ENCODE measurements at regions not wholly inside any gene's neighbourhood (a gene's known extent, or its start where the extent isn't known, plus 50 kb on each side); places are given as distances from the start of the nearest gene placed in this dataset.

DNA sequence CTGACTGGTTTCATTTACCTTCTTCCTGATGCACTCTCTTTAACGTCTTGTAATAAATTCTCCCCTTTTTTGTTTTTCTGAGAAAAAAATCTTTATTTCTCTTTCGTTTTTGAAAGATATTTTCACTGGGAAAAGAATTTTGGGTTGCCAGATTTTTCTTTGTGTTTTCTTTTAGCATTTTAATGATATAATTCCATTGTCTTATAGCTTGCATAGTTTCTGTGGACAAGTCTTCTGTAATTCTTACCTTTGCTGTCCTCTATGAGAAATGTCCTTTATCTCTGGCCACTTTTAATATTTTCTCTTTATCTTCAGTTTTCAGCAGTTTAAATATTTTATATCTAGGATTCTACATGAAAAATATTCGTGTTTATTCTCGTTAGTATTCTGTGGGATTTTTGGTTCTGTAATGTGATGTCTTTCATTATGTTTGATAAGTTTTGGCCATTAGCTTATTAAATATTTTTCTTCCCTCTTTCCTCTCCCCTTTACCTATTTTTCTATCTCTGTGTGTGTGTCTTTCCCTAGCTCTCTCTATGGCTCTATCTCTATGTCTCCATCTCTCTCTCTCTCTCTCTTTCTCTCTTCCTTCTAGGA lies 236.5 kb downstream of the C16orf95 start:
- no peak for DNase-seq (ENCODE audit: low read depth)
- TF ChIP-seq, protein P1, sequence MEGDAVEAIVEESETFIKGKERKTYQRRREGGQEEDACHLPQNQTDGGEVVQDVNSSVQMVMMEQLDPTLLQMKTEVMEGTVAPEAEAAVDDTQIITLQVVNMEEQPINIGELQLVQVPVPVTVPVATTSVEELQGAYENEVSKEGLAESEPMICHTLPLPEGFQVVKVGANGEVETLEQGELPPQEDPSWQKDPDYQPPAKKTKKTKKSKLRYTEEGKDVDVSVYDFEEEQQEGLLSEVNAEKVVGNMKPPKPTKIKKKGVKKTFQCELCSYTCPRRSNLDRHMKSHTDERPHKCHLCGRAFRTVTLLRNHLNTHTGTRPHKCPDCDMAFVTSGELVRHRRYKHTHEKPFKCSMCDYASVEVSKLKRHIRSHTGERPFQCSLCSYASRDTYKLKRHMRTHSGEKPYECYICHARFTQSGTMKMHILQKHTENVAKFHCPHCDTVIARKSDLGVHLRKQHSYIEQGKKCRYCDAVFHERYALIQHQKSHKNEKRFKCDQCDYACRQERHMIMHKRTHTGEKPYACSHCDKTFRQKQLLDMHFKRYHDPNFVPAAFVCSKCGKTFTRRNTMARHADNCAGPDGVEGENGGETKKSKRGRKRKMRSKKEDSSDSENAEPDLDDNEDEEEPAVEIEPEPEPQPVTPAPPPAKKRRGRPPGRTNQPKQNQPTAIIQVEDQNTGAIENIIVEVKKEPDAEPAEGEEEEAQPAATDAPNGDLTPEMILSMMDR (conservative IDR thresholded peaks at IDR 0.05; ENCODE audit: low read depth, low read length): no peak
- H3K4me3 ChIP-seq (ENCODE audit: low read depth, low read length): no peak overlapping the region

GRCh38 chr16:87085441-87085840 lies 231.8 kb downstream of the C16orf95 start:
- no peak overlapping the region for H3K4me3 ChIP-seq (ENCODE audit: low read depth, low read length)
- no peak for DNase-seq (ENCODE audit: low read depth)
- TF ChIP-seq, protein P1 (conservative IDR thresholded peaks at IDR 0.05; ENCODE audit: low read depth, low read length): no peak

DNA sequence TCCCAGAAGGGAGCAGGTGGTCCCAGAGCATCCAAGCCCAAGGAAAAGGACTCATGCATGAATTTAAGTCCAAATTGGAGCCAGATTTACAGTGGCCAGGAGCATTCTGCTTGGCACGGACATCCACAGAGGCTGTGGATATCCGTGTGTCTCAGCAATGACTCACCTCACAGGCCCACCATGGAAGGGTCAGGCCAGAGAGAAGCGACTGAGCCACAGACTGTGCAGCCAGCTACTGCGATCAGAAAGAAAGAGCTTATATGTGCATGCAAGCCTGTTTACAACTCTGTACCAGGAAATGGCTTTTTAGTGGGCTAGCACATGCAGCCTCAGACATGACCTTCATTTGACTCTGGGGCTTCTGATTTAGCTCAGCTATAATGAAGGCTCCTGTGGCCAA lies 231.0 kb downstream of the C16orf95 start:
- no peak overlapping the region for H3K4me3 ChIP-seq (ENCODE audit: low read depth, low read length)
- DNase-seq (ENCODE audit: low read depth): peak; percentile 63

DNA sequence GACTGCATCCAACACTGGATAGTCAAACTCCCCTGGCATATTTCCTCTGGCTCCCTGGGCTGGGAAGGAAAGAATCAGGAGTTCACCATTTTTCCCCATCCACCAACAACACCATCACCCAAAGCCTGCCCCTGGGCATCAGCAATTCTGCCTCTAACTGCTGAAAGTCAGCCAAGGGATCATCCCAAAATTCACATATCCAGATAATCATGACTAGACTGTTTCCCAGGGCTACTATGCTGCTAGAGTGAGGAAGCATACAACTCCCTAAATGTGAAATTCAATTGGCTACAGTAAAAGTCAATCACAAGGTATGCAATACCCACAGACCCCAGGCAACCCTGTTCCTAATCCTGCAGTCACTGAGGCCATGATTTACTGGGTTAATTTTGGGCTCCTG lies 230.6 kb downstream of the C16orf95 start:
- TF ChIP-seq, protein P1 (conservative IDR thresholded peaks at IDR 0.05; ENCODE audit: low read depth, low read length): no peak
- H3K4me3 ChIP-seq (ENCODE audit: low read depth, low read length): no peak overlapping the region
- DNase-seq (ENCODE audit: low read depth): peak; percentile 69

More for the DNA sequence above, 231.0 kb downstream of the C16orf95 start:
- TF ChIP-seq, protein P1 (conservative IDR thresholded peaks at IDR 0.05; ENCODE audit: low read depth, low read length): no peak

DNA sequence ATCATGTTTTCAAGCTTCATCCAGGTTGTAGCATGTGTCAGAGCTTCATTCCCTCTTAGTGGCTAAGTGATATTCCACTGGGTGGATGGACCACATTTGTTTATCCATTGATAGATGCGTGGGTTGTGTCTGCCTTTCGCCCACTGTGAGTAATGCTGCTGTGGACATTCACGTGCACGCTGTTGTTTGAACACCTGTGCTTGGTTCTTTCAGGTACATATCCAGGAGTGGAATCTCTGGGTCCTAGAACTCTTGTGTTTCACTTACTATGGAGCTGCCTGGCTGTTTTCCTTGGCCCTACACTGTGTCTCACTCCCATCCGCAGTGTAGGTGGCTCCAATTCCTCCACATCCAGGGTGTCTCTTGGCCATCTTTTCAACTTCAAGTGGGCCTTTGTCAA lies 224.2 kb downstream of the C16orf95 start:
- H3K4me3 ChIP-seq (ENCODE audit: low read depth, low read length): no peak overlapping the region
- DNase-seq (ENCODE audit: low read depth): no peak
- TF ChIP-seq, protein P1 (conservative IDR thresholded peaks at IDR 0.05; ENCODE audit: low read depth, low read length): no peak

DNA sequence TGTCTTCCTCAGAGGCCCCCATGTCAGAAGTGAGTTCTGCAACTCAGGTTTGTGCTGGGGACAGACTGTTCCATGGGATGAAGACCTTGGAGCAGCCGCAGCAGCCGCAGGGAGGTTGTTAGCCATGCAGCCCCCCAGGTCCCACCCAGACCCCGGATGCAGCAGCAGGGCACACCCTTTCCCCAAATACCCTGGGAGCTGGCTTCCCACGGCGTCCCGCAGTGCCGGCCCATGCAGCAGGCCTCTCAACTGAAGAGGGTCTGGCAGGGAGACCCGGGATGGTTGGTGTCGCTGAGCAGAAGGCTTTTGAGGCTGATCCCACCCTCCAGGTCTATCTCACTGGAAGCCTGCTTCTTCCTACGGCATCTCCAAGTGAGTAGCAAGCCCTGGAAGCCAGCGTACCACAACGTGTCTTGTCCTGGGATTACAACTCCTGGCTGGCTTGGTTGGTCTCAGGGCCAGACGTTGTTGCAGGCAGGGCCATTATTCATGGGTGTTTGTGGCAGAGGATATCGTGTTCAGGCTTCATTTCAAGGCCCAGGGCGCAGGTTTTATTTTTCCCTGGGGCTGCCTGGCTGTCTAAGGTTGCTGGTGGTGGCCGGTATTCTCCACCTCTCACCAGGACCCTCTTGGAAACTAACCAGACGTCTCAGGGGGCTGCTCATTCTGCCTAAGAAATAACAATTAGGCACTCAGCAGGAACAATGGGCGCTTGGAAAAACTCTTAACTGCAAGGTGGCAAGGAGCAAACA lies 223.2 kb downstream of the C16orf95 start:
- no peak overlapping the region for H3K4me3 ChIP-seq (ENCODE audit: low read depth, low read length)
- TF ChIP-seq, protein P1 (conservative IDR thresholded peaks at IDR 0.05; ENCODE audit: low read depth, low read length): no peak
- no peak for DNase-seq (ENCODE audit: low read depth)

DNA sequence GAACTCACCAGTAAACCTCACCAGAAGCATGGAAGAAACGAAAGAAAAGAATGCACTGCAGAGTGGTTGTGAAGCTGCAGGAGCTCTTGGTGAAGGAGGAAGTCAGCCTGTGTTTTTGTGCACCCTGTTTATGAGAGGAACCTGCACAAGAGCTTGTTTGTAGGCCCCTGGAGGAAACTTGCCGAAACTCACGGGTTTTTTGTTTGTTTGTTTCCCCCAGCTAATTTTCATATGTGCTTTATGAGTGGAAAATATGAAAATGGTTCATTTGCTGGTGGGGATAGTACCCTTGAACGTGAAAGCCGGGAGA lies 222.7 kb downstream of the C16orf95 start:
- no peak for DNase-seq (ENCODE audit: low read depth)
- TF ChIP-seq, protein P1 (conservative IDR thresholded peaks at IDR 0.05; ENCODE audit: low read depth, low read length): no peak
- no peak overlapping the region for H3K4me3 ChIP-seq (ENCODE audit: low read depth, low read length)
